SK-N-MC (cell line): ENCODE measurements at regions not wholly inside any gene's neighbourhood (a gene's known extent, or its start where the extent isn't known, plus 50 kb on each side); places are given as distances from the start of the nearest gene placed in this dataset.

Experiments
- FOXP2 ChIP-seq: optimal IDR thresholded peaks from 2 replicates; pipeline ENCODE3; 2011; ENCODE audit warnings: mild to moderate bottlenecking, moderate library complexity; ENCODE audit not compliant: insufficient read depth; ENCODE audit errors: extremely low read length, control extremely low read depth
- POLR2AphosphoS5 ChIP-seq: IDR thresholded peaks from 2 replicates; pipeline ENCODE4 v1.6.1; 2012; ENCODE audit warnings: mild to moderate bottlenecking, low read depth, low read length, borderline replicate concordance

GRCh38 chr3:20810555-20810954 lies 624.5 kb upstream of the SGO1 start:
- no peak for TF ChIP-seq POLR2AphosphoS5
- TF ChIP-seq FOXP2: no peak
